ENCODE measurements at regions not wholly inside any gene's neighbourhood (a gene's known extent, or its start where the extent isn't known, plus 50 kb on each side); places are given as distances from the start of the nearest gene placed in this dataset.
"Not testable (repeated sequence)": the region's sequence is repeated elsewhere in the genome, so short reads cannot be mapped to it uniquely, and the experiment has no call there.

DNA sequence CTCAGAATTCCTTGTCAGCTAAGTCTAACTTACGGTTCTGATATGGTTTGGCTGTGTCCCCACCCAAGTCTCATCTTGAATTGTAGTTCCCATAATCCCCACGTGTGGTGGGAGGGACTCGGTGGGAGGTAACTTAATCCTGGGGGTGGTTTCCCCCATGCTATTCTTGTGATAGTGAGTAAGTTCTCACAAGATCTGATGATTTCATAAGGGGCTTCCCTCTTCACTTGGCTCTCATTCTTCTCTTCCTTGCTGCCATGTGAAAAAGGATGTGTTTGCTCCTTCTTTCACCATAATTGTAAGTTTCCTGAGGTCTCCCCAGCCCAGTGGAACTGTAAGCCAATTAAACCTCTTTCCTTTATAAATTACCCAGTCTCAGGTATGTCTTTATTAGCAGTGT, 163.0 kb downstream of the PMAIP1 start:
- not testable (repeated sequence) for H3K9me3 ChIP-seq (ENCODE audit: control insufficient read depth in 2 of 2, insufficient read depth in 1 of 2, low read depth in 1 of 2, low read length in 1 of 2); H3K4me1 ChIP-seq (ENCODE audit: control insufficient read depth in 2 of 2, insufficient read depth in 2 of 2, low read length in 1 of 2); H3K36me3 ChIP-seq (ENCODE audit: control insufficient read depth in 2 of 2, insufficient read depth in 2 of 2, low read length in 1 of 2); H3K27me3 ChIP-seq (ENCODE audit: control insufficient read depth in 1 of 2, insufficient read depth in 2 of 2, low read length in 2 of 2); H3K4me3 ChIP-seq (ENCODE audit: low read depth in 1 of 2, low read length in 2 of 2); H3K27ac ChIP-seq (ENCODE audit: low read depth in 2 of 2, low read length in 1 of 2)
- WGBS, 2 donors = 56 to 70% methylated on average over 3 of the region's 3 CpGs

DNA sequence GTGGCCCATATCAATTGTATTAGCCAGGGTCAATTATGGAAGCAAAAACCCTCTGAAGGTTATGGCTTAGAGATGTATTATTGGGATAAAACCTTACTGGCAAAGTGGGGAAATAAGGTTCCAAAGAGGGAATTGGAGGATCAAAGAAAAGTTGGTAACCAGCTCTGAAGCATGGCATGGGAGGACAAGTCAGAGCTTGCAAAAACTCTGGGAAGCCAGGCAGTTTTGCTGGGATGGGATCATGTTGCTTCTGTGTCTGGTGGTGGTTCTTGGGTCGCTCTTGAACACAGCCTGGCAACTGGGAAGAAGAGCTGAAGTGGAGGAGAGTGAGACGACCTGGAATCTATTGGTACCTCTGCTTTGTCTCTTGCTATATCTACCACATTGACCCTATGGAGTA, 162.6 kb downstream of the PMAIP1 start:
- H3K27me3 ChIP-seq (ENCODE audit: control insufficient read depth in 1 of 2, insufficient read depth in 2 of 2, low read length in 2 of 2) = no peaks in the 10 kb centered on the region
- no peaks in the 10 kb centered on the region for H3K9me3 ChIP-seq (ENCODE audit: control insufficient read depth in 2 of 2, insufficient read depth in 1 of 2, low read depth in 1 of 2, low read length in 1 of 2)
- H3K4me1 ChIP-seq (ENCODE audit: control insufficient read depth in 2 of 2, insufficient read depth in 2 of 2, low read length in 1 of 2) = no peaks in the 10 kb centered on the region
- H3K36me3 ChIP-seq (ENCODE audit: control insufficient read depth in 2 of 2, insufficient read depth in 2 of 2, low read length in 1 of 2) = no peaks in the 10 kb centered on the region
- WGBS, 2 donors = 60 to 68% methylated on average over 2 of the region's 2 CpGs
- H3K27ac ChIP-seq (ENCODE audit: low read depth in 2 of 2, low read length in 1 of 2) = no peak overlapping the region
- no peak overlapping the region for H3K4me3 ChIP-seq (ENCODE audit: low read depth in 1 of 2, low read length in 2 of 2)

DNA sequence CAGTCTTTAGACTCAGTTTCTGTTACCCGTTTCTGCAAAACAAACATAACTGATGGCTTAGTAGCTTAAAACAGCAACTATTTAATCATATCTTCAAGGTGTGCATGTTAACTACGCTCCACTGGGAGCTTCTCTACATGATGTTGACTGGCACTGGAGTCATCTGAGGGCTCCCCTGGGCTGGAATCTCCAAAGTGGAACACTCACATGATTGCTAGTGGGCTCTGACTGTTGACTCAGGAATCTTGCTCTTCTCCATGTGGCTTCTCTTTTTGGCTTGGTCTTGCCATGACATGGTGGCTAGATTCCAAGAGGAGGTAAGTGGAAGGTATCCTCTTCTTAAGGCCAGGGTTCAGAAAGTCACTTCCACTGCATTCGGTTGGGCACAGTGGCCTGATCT, 160.8 kb downstream of the PMAIP1 start:
- no peaks in the 10 kb centered on the region for H3K4me1 ChIP-seq (ENCODE audit: control insufficient read depth in 2 of 2, insufficient read depth in 2 of 2, low read length in 1 of 2)
- no peaks in the 10 kb centered on the region for H3K9me3 ChIP-seq (ENCODE audit: control insufficient read depth in 2 of 2, insufficient read depth in 1 of 2, low read depth in 1 of 2, low read length in 1 of 2)
- H3K27me3 ChIP-seq (ENCODE audit: control insufficient read depth in 1 of 2, insufficient read depth in 2 of 2, low read length in 2 of 2) = no peaks in the 10 kb centered on the region
- WGBS, 2 donors = 54 to 73% methylated on average over 3 of the region's 3 CpGs
- H3K4me3 ChIP-seq (ENCODE audit: low read depth in 1 of 2, low read length in 2 of 2) = no peak overlapping the region
- H3K27ac ChIP-seq (ENCODE audit: low read depth in 2 of 2, low read length in 1 of 2) = no peak overlapping the region
- no peaks in the 10 kb centered on the region for H3K36me3 ChIP-seq (ENCODE audit: control insufficient read depth in 2 of 2, insufficient read depth in 2 of 2, low read length in 1 of 2)

DNA sequence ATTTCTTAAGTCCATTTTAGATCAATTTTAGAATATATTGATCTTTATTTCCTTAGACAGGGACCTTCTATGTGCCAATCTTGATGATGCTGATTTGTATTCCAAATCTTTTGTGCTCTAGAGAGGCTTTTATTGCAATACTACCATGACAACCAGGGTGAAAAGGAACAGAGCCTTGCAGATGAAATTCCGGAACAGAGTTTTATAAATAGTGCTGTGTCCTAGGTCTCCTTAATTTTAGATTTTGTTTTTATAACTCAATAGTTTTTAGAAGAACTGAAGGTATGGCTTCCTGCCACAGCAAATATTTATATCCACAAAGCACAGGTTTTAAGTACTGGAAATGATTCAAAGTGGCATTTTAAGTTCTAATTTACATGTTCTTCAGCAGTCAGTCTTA, 160.2 kb downstream of the PMAIP1 start:
- Histone ChIP-seq H3K9me3 (ENCODE audit: control insufficient read depth in 2 of 2, insufficient read depth in 1 of 2, low read depth in 1 of 2, low read length in 1 of 2) (no peaks in the 10 kb centered on the region), H3K27me3 (ENCODE audit: control insufficient read depth in 1 of 2, insufficient read depth in 2 of 2, low read length in 2 of 2) (no peaks in the 10 kb centered on the region), H3K36me3 (ENCODE audit: control insufficient read depth in 2 of 2, insufficient read depth in 2 of 2, low read length in 1 of 2) (no peaks in the 10 kb centered on the region), H3K27ac (ENCODE audit: low read depth in 2 of 2, low read length in 1 of 2) (no peak overlapping the region), H3K4me3 (ENCODE audit: low read depth in 1 of 2, low read length in 2 of 2) (no peak overlapping the region), H3K4me1 (ENCODE audit: control insufficient read depth in 2 of 2, insufficient read depth in 2 of 2, low read length in 1 of 2) (no peaks in the 10 kb centered on the region)
- WGBS, 2 donors = 42 to 61% methylated on average over 1 of the region's 1 CpG

DNA sequence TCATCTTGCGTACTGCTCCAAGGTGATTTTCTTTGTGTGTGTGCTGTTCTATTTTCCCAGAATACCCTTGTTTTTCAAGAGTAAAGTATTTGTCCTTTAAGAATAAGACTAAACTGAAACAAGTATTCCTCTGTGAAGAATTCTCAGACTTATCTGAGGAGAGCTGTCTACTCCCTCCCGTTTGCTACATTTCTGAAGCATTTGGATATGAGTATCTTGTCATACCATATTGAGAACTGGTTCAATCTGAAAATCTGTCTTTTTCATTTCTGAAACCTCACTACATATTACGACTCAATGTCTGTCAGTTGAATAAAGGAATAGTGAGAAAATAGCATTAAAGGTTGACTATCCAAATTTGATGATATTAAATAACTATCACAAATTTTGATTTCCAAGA, 159.4 kb downstream of the PMAIP1 start:
- Histone ChIP-seq H3K9me3 (ENCODE audit: control insufficient read depth in 2 of 2, insufficient read depth in 1 of 2, low read depth in 1 of 2, low read length in 1 of 2) (no peaks in the 10 kb centered on the region), H3K36me3 (ENCODE audit: control insufficient read depth in 2 of 2, insufficient read depth in 2 of 2, low read length in 1 of 2) (no peaks in the 10 kb centered on the region), H3K4me3 (ENCODE audit: low read depth in 1 of 2, low read length in 2 of 2) (no peak overlapping the region), H3K27me3 (ENCODE audit: control insufficient read depth in 1 of 2, insufficient read depth in 2 of 2, low read length in 2 of 2) (no peaks in the 10 kb centered on the region), H3K4me1 (ENCODE audit: control insufficient read depth in 2 of 2, insufficient read depth in 2 of 2, low read length in 1 of 2) (no peaks in the 10 kb centered on the region), H3K27ac (ENCODE audit: low read depth in 2 of 2, low read length in 1 of 2) (no peak overlapping the region)
- 74 to 84% methylated on average over 3 of the region's 3 CpGs for WGBS, 2 donors

DNA sequence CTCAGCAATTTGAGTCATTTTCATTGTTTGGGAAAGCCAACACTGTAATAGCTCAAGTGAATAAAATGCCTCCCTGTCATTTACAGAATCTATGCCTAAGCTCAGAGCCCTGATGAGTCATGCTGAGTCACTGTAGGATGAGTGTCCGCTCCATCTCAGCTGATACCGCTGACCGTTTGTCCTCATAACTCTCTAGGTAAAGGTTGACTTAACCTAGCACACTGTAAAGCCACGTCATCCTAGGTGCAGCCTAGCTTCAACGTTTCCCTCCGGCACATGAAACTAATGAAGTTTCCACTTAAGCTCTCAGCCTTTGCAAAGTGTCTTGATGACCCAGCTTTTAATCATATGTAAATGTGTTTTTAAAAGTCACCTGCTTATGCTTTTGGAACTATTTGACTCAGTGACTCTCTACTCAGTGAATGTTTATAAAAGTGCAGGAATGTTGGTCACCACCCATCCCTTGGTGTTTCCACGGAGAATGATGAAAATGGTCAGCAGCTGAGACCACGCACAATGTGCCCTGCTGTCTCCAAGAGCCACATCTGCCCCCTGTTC, 154.0 kb downstream of the PMAIP1 start:
- H3K4me1 ChIP-seq (ENCODE audit: control insufficient read depth in 2 of 2, insufficient read depth in 2 of 2, low read length in 1 of 2) = no peaks in the 10 kb centered on the region
- WGBS, 2 donors = 51 to 58% methylated on average over 8 of the region's 8 CpGs
- no peaks in the 10 kb centered on the region for H3K9me3 ChIP-seq (ENCODE audit: control insufficient read depth in 2 of 2, insufficient read depth in 1 of 2, low read depth in 1 of 2, low read length in 1 of 2)
- H3K27ac ChIP-seq (ENCODE audit: low read depth in 2 of 2, low read length in 1 of 2) = no peak overlapping the region
- no peaks in the 10 kb centered on the region for H3K36me3 ChIP-seq (ENCODE audit: control insufficient read depth in 2 of 2, insufficient read depth in 2 of 2, low read length in 1 of 2)
- no peak overlapping the region for H3K4me3 ChIP-seq (ENCODE audit: low read depth in 1 of 2, low read length in 2 of 2)
- no peaks in the 10 kb centered on the region for H3K27me3 ChIP-seq (ENCODE audit: control insufficient read depth in 1 of 2, insufficient read depth in 2 of 2, low read length in 2 of 2)

DNA sequence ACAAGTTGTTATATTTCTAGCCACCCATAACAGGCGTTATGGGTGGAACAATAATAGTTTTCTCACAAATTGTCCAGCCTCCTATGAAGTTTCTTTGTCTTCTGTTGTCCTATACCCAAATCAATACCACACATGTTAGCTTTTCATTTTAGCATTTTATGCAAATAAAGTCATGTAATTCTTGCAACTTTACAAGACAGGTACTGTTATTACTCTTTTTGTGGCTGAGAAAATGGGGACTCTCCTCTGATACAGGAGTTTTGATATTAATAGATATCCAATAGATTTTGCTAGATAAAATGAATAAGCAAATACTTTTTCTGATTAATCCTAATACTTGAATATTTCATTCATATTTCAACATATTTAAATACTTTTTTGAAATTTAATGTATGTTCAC, 151.0 kb downstream of the PMAIP1 start:
- Histone ChIP-seq H3K27me3 (ENCODE audit: control insufficient read depth in 1 of 2, insufficient read depth in 2 of 2, low read length in 2 of 2) (no peaks in the 10 kb centered on the region), H3K27ac (ENCODE audit: low read depth in 2 of 2, low read length in 1 of 2) (no peak overlapping the region), H3K4me1 (ENCODE audit: control insufficient read depth in 2 of 2, insufficient read depth in 2 of 2, low read length in 1 of 2) (no peaks in the 10 kb centered on the region), H3K36me3 (ENCODE audit: control insufficient read depth in 2 of 2, insufficient read depth in 2 of 2, low read length in 1 of 2) (no peaks in the 10 kb centered on the region), H3K9me3 (ENCODE audit: control insufficient read depth in 2 of 2, insufficient read depth in 1 of 2, low read depth in 1 of 2, low read length in 1 of 2) (no peaks in the 10 kb centered on the region), H3K4me3 (ENCODE audit: low read depth in 1 of 2, low read length in 2 of 2) (no peak overlapping the region)
- 80 to 93% methylated on average over 1 of the region's 1 CpG for WGBS, 2 donors

DNA sequence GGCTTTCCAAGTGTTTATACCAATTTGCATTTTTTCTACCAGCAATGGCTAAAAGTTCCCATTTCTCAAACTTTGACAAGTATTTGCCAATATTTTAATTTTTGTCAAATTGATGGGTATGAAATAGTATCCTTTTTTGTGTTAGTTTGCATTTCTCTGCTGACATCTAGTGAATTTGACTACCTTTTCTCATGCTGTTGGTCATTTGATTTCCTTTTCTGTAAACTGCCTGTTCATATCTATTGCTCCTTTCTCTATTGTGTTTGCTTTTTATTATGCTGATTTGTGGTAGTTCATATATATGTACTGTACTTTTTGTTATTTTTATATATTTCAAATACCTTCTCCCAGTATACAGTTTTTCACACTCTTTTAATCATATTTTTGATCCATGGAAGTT, 149.4 kb downstream of the PMAIP1 start:
- H3K9me3 ChIP-seq (ENCODE audit: control insufficient read depth in 2 of 2, insufficient read depth in 1 of 2, low read depth in 1 of 2, low read length in 1 of 2) = no peaks in the 10 kb centered on the region
- no peak overlapping the region for H3K27ac ChIP-seq (ENCODE audit: low read depth in 2 of 2, low read length in 1 of 2)
- H3K36me3 ChIP-seq (ENCODE audit: control insufficient read depth in 2 of 2, insufficient read depth in 2 of 2, low read length in 1 of 2) = no peaks in the 10 kb centered on the region
- no peak overlapping the region for H3K4me3 ChIP-seq (ENCODE audit: low read depth in 1 of 2, low read length in 2 of 2)
- no peaks in the 10 kb centered on the region for H3K27me3 ChIP-seq (ENCODE audit: control insufficient read depth in 1 of 2, insufficient read depth in 2 of 2, low read length in 2 of 2)
- H3K4me1 ChIP-seq (ENCODE audit: control insufficient read depth in 2 of 2, insufficient read depth in 2 of 2, low read length in 1 of 2) = no peaks in the 10 kb centered on the region

DNA sequence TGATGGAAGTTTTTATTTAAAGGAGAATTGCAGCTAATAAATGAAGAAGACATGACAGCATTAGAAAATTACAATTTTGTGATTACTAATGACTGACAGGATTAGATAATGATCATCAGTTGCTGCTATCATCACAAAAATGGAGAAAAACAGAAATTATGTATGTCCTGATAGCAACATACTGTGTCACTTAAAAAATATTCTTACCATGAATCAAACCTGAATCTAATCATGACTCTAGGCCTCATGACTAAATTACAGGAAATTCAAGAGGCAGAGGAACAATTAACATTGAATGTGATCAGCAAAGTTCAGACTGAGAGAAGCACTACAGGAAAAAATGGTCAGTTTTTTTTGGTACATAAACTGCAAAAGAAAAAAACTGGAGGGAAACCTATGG, 147.8 kb downstream of the PMAIP1 start:
- H3K4me3 ChIP-seq (ENCODE audit: low read depth in 1 of 2, low read length in 2 of 2) = no peak overlapping the region
- no peaks in the 10 kb centered on the region for H3K4me1 ChIP-seq (ENCODE audit: control insufficient read depth in 2 of 2, insufficient read depth in 2 of 2, low read length in 1 of 2)
- H3K9me3 ChIP-seq (ENCODE audit: control insufficient read depth in 2 of 2, insufficient read depth in 1 of 2, low read depth in 1 of 2, low read length in 1 of 2) = no peaks in the 10 kb centered on the region
- H3K36me3 ChIP-seq (ENCODE audit: control insufficient read depth in 2 of 2, insufficient read depth in 2 of 2, low read length in 1 of 2) = no peaks in the 10 kb centered on the region
- H3K27ac ChIP-seq (ENCODE audit: low read depth in 2 of 2, low read length in 1 of 2) = no peak overlapping the region
- H3K27me3 ChIP-seq (ENCODE audit: control insufficient read depth in 1 of 2, insufficient read depth in 2 of 2, low read length in 2 of 2) = no peaks in the 10 kb centered on the region

DNA sequence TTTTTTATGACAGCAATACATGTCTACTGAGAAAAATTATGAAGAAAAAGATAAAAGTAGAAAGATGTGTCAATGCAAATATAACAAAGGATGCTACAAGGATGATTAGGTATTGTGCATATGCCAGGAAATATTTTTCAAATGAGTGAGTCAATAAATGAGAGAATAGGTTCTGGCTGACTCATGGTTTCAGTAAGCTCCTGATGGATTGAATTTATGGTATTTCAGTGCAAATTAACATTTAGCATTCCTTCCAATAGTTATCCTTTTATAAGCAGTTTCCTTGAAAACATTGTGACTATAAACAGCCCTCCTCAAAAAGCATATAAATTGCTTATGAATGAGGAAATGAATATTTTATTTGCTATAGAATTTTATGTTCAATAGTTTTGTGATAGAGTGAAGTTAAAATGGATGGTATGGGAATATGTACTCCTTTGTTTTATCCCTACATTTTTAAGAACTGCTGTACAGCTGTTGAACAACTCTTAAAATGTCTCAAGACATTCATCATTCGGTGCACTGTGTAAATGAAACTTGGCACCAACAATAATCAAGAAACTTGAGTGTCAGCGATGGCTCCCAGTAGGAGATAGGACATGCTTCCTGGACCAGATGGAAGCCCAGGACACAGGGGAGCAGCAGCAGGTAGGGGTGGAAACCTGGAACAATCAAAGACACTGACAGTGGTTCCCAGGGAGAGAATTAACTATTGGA, 144.7 kb downstream of the PMAIP1 start:
- WGBS, 2 donors = 47 to 63% methylated on average over 2 of the region's 2 CpGs
- no peaks in the 10 kb centered on the region for H3K4me1 ChIP-seq (ENCODE audit: control insufficient read depth in 2 of 2, insufficient read depth in 2 of 2, low read length in 1 of 2)
- no peak overlapping the region for H3K4me3 ChIP-seq (ENCODE audit: low read depth in 1 of 2, low read length in 2 of 2)
- no peaks in the 10 kb centered on the region for H3K36me3 ChIP-seq (ENCODE audit: control insufficient read depth in 2 of 2, insufficient read depth in 2 of 2, low read length in 1 of 2)
- no peaks in the 10 kb centered on the region for H3K9me3 ChIP-seq (ENCODE audit: control insufficient read depth in 2 of 2, insufficient read depth in 1 of 2, low read depth in 1 of 2, low read length in 1 of 2)
- H3K27ac ChIP-seq (ENCODE audit: low read depth in 2 of 2, low read length in 1 of 2) = no peak overlapping the region
- H3K27me3 ChIP-seq (ENCODE audit: control insufficient read depth in 1 of 2, insufficient read depth in 2 of 2, low read length in 2 of 2) = no peaks in the 10 kb centered on the region

Measured in esophagus (tissue), 2 donors.